ENCODE measurements at regions not wholly inside any gene's neighbourhood (a gene's known extent, or its start where the extent isn't known, plus 50 kb on each side); places are given as distances from the start of the nearest gene placed in this dataset.

- no peaks in the 10 kb centered on the region for H4K20me1 ChIP-seq (replicated peaks; ENCODE audit: control insufficient read depth, extremely low read depth, insufficient read depth, low read length)
- H3K4me1 ChIP-seq (ENCODE audit: control insufficient read depth, extremely low read depth, insufficient read depth, low read length), result no peaks in the 10 kb centered on the region
- TF ChIP-seq MYC (IDR thresholded peaks at IDR 0.05; ENCODE audit: low read depth, low read length) (no peak), FOS (IDR thresholded peaks at IDR 0.05; ENCODE audit: borderline replicate concordance, insufficient read depth, low read length) (no peak), POLR2A (IDR thresholded peaks at IDR 0.05; ENCODE audit: low read depth, low read length) (no peak), CTCF (IDR thresholded peaks at IDR 0.05; ENCODE audit: extremely low read depth in 1 of 2, insufficient read depth in 1 of 2, low read depth in 1 of 2, low read length in 2 of 2) (no peak)
- no peak for DNase-seq (ENCODE audit: low read depth, low spot score)
- ChIA-PET POLR2A (no interaction called here), CTCF (no interaction called here)
- intact Hi-C loops (cut with micrococcal nuclease) (no loop called here), dilution Hi-C loops (cut with MboI; ENCODE audit: extremely low pct_ligation_motif_present, low sequenced_read_pairs) (no loop called here)
- no peak overlapping the region for H2AFZ ChIP-seq (ENCODE audit: low read depth, low read length)
- no peak overlapping the region for H3K4me2 ChIP-seq (ENCODE audit: insufficient read depth, low read length)
- no peak overlapping the region for H3K27ac ChIP-seq (ENCODE audit: insufficient read depth, low read depth, low read length)
- H3K9me1 ChIP-seq (replicated peaks; ENCODE audit: control insufficient read depth, extremely low read depth, insufficient read depth, low read length), result no peaks in the 10 kb centered on the region
- no TSS peak for BruUV-seq (replicated peaks)
- no peaks in the 10 kb centered on the region for H3K79me2 ChIP-seq (ENCODE audit: control insufficient read depth, insufficient read depth, low read length)
- FAIRE-seq, result no peak
- no peaks in the 10 kb centered on the region for H3K36me3 ChIP-seq (ENCODE audit: control insufficient read depth in 2 of 2, extremely low read depth in 1 of 2, insufficient read depth in 2 of 2, low read length in 2 of 2)
- H3K9me3 ChIP-seq (replicated peaks; ENCODE audit: control insufficient read depth, insufficient read depth, low read length), result no peaks in the 10 kb centered on the region
- no peak overlapping the region for H3K4me3 ChIP-seq (replicated peaks in 1 of 3; ENCODE audit: insufficient read depth in 1 of 3, low read depth in 1 of 3, low read length in 3 of 3)
- H3K27me3 ChIP-seq (ENCODE audit: control insufficient read depth in 2 of 2, insufficient read depth in 2 of 2, low read length in 2 of 2), result no peaks in the 10 kb centered on the region
- no peak overlapping the region for H3K9ac ChIP-seq (replicated peaks; ENCODE audit: extremely low read depth, insufficient read depth, low read length)
Observed at GRCh38 chr1:195462152-195462551, 1146.1 kb downstream of the KCNT2 start.

GRCh38 chr1:195458365-195458764 lies 1149.9 kb downstream of the KCNT2 start:
- intact Hi-C loops (cut with micrococcal nuclease) (no loop called here), dilution Hi-C loops (cut with MboI; ENCODE audit: extremely low pct_ligation_motif_present, low sequenced_read_pairs) (no loop called here)
- TF ChIP-seq GATA2 (IDR thresholded peaks at IDR 0.05; ENCODE audit: insufficient read depth, insufficient read length, low read depth, low read length) (no peak), JUN (IDR thresholded peaks at IDR 0.05; ENCODE audit: borderline replicate concordance, insufficient read depth, insufficient read length, low read depth) (no peak), CTCF (IDR thresholded peaks at IDR 0.05; ENCODE audit: extremely low read depth in 1 of 2, insufficient read depth in 1 of 2, low read depth in 1 of 2, low read length in 2 of 2) (no peak)
- no peak overlapping the region for H3K4me3 ChIP-seq (replicated peaks in 1 of 3; ENCODE audit: insufficient read depth in 1 of 3, low read depth in 1 of 3, low read length in 3 of 3)
- no peaks in the 10 kb centered on the region for H3K9me3 ChIP-seq (replicated peaks; ENCODE audit: control insufficient read depth, insufficient read depth, low read length)
- DNase-seq (ENCODE audit: low read depth, low spot score) (no peak), FAIRE-seq (no peak)
- H3K27me3 ChIP-seq (ENCODE audit: control insufficient read depth in 2 of 2, insufficient read depth in 2 of 2, low read length in 2 of 2), result no peaks in the 10 kb centered on the region
- H4K20me1 ChIP-seq (replicated peaks; ENCODE audit: control insufficient read depth, extremely low read depth, insufficient read depth, low read length), result no peaks in the 10 kb centered on the region
- H2AFZ ChIP-seq (ENCODE audit: low read depth, low read length), result no peak overlapping the region
- no peaks in the 10 kb centered on the region for H3K9me1 ChIP-seq (replicated peaks; ENCODE audit: control insufficient read depth, extremely low read depth, insufficient read depth, low read length)
- CTCF ChIA-PET, result no interaction called here
- POLR2A ChIA-PET, result no interaction called here
- no peak overlapping the region for H3K9ac ChIP-seq (replicated peaks; ENCODE audit: extremely low read depth, insufficient read depth, low read length)
- H3K4me2 ChIP-seq (ENCODE audit: insufficient read depth, low read length), result no peak overlapping the region
- BruUV-seq (replicated peaks), result no TSS peak
- H3K79me2 ChIP-seq (ENCODE audit: control insufficient read depth, insufficient read depth, low read length), result no peaks in the 10 kb centered on the region
- no peaks in the 10 kb centered on the region for H3K36me3 ChIP-seq (ENCODE audit: control insufficient read depth in 2 of 2, extremely low read depth in 1 of 2, insufficient read depth in 2 of 2, low read length in 2 of 2)
- no peak overlapping the region for H3K27ac ChIP-seq (ENCODE audit: insufficient read depth, low read depth, low read length)
- no peaks in the 10 kb centered on the region for H3K4me1 ChIP-seq (ENCODE audit: control insufficient read depth, extremely low read depth, insufficient read depth, low read length)
